Neural cell (in vitro differentiated cells): ENCODE measurements at regions not wholly inside any gene's neighbourhood (a gene's known extent, or its start where the extent isn't known, plus 50 kb on each side); places are given as distances from the start of the nearest gene placed in this dataset.

Experiments used
- H2AFZ ChIP-seq: fragments of 200-600, 300-800 bp; sonication (generic), shearing (Covaris generic); 2 replicates; pipeline ENCODE4 v1.6.0; 2014; ENCODE audit warnings: low read depth, mild to moderate bottlenecking, antibody characterized with exemption, low read length, moderate library complexity
- H3F3A ChIP-seq: fragments of 200-600 bp; shearing (Covaris generic); 2 replicates; pipeline ENCODE4 v1.6.1; 2016; ENCODE audit warnings: mild to moderate bottlenecking, moderate library complexity, mixed read lengths, antibody characterized with exemption, low read length; ENCODE audit not compliant: insufficient read depth, poor library complexity, severe bottlenecking
- H3K27ac ChIP-seq: fragments of 200-600, 300-800 bp; sonication (generic), shearing (Covaris generic); 2 replicates; pipeline ENCODE4 v1.5.1; 2014; ENCODE audit warnings: mild to moderate bottlenecking, low read length, moderate library complexity
- H3K27me3 ChIP-seq: fragments of 300-800, 200-600 bp; sonication (generic), shearing (Covaris generic); 2 replicates; pipeline ENCODE4 v1.6.0; 2014; ENCODE audit warnings: mild to moderate bottlenecking, low read depth, low read length, moderate library complexity; ENCODE audit not compliant: insufficient read depth
- H3K36me3 ChIP-seq: fragments of 300-800, 200-600 bp; sonication (generic), shearing (Covaris generic); 2 replicates; pipeline ENCODE4 v1.5.1; 2014; ENCODE audit warnings: mild to moderate bottlenecking, antibody characterized with exemption, low read length, moderate library complexity; ENCODE audit not compliant: insufficient read depth
- H3K4me2 ChIP-seq: fragments of 300-800, 200-600 bp; sonication (generic), shearing (Covaris generic); 2 replicates; pipeline ENCODE4 v1.6.0; 2014; ENCODE audit warnings: mild to moderate bottlenecking, low read length
- H3K4me3 ChIP-seq: fragments of 300-800, 200-600 bp; sonication (generic), shearing (Covaris generic); 2 replicates; pipeline ENCODE4 v1.5.1; 2014; ENCODE audit warnings: mild to moderate bottlenecking, low read length, moderate library complexity
- H3K79me2 ChIP-seq: fragments of 200-600 bp; shearing (Covaris generic); replicated peaks from 2 replicates; pipeline ENCODE4 v1.6.0; 2014; ENCODE audit warnings: mild to moderate bottlenecking, low read length, moderate library complexity; ENCODE audit not compliant: insufficient read depth
- H3K9ac ChIP-seq: fragments of 300-800, 200-600 bp; sonication (generic), shearing (Covaris generic); 2 replicates; pipeline ENCODE4 v1.6.1; 2016; ENCODE audit warnings: mild to moderate bottlenecking, low read length, mixed read lengths
- H3K9me2 ChIP-seq: fragments of 200-600 bp; shearing (Covaris generic); 2 replicates; pipeline ENCODE4 v1.6.1; 2016; ENCODE audit warnings: mild to moderate bottlenecking, low read length, mixed read lengths; ENCODE audit not compliant: insufficient read depth
- H3K9me3 ChIP-seq: fragments of 200-600, 300-800 bp; sonication (generic), shearing (Covaris generic); 2 replicates; pipeline ENCODE4 v1.6.1; 2016; ENCODE audit warnings: mild to moderate bottlenecking, mixed run types, low read length, moderate library complexity, mixed read lengths
- H4K20me1 ChIP-seq: fragments of 200-600 bp; shearing (Covaris generic); 2 replicates; pipeline ENCODE4 v1.6.1; 2016; ENCODE audit warnings: mild to moderate bottlenecking, mixed run types; ENCODE audit not compliant: insufficient read depth
- EP300 ChIP-seq: fragments of 450-650 bp; conservative IDR thresholded peaks from 2 replicates; pipeline ENCODE4 v1.6.1; 2014; ENCODE audit warnings: antibody characterized with exemption, mild to moderate bottlenecking, moderate library complexity; ENCODE audit not compliant: poor library complexity, severe bottlenecking
- EZH2 ChIP-seq: fragments of 200-600, 300-800 bp; shearing (Covaris generic), sonication (generic); IDR thresholded peaks from 2 replicates; pipeline ENCODE4 v1.6.1; 2014; ENCODE audit warnings: antibody characterized with exemption, low read length, borderline replicate concordance, mild to moderate bottlenecking; ENCODE audit not compliant: insufficient read depth, poor library complexity, severe bottlenecking
- MXI1 ChIP-seq: fragments of 450-650 bp; conservative IDR thresholded peaks from 2 replicates; pipeline ENCODE4 v1.6.1; 2014; ENCODE audit warnings: antibody characterized with exemption, mild to moderate bottlenecking; ENCODE audit not compliant: poor library complexity, severe bottlenecking
- POLR2AphosphoS5 ChIP-seq: IDR thresholded peaks from 2 replicates; pipeline ENCODE4 v1.6.1; 2012
- RAD21 ChIP-seq: fragments of 450-650 bp; conservative IDR thresholded peaks from 2 replicates; pipeline ENCODE4 v1.6.1; 2014; ENCODE audit warnings: antibody characterized with exemption, mild to moderate bottlenecking, moderate library complexity
- SMC3 ChIP-seq: fragments of 450-650 bp; conservative IDR thresholded peaks from 2 replicates; pipeline ENCODE4 v1.6.1; 2014; ENCODE audit warnings: antibody characterized with exemption, mild to moderate bottlenecking, moderate library complexity; ENCODE audit not compliant: poor library complexity
- TAF1 ChIP-seq: IDR thresholded peaks from 2 replicates; pipeline ENCODE4 v1.6.1; 2012; ENCODE audit warnings: low read depth
- TF ChIP-seq, protein P1 (sequence below): IDR thresholded peaks from 2 replicates; pipeline ENCODE4 v1.6.1; 2012; ENCODE audit warnings: borderline replicate concordance
- TF ChIP-seq, protein P2 (sequence below): fragments of 450-650 bp; IDR thresholded peaks from 2 replicates; pipeline ENCODE4 v1.5.1; 2014; ENCODE audit warnings: antibody characterized with exemption, mild to moderate bottlenecking, moderate library complexity; ENCODE audit not compliant: poor library complexity, severe bottlenecking

DNA sequence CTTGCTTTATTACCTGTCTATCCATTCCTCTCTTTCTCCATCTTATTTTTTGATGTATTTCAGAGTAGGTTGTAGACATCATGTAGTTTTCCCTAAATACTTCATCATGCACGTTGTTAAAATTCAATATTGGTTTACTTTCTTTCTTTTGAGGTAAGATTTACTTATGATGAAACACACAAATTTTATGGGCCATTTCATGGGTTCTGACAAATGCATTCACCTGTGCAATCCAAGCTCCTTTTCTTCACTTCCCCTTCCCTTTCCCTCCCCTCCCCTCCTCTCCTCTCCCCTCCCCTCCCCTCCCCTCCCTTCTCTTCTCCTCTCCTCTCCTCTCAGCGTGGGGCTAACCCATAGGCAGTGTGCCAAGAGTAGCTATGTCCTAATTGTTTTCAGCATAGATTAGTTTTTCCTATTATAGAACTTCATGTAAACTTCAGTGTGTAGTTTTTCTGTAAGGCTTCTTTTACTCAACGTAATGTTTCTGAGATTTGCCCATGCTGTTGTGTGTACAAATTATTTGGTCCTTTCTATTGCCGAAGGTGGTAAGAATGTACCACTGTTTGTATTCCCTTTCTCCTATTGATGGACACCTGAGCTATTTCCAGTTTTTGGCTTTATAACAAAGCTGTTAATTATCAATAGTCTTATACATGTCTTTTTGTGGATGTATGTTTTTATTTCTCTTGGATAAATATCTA, 92.9 kb upstream of the CLINT1 start:
- Histone ChIP-seq H3K36me3 (no peaks in the 10 kb centered on the region), H3K79me2 (no peaks in the 10 kb centered on the region), H3K4me3 (no peak overlapping the region), H3K9me3 (no peaks in the 10 kb centered on the region), H3K9ac (no peak overlapping the region), H3K27ac (no peak overlapping the region), H4K20me1 (no peaks in the 10 kb centered on the region), H3F3A (no peaks in the 10 kb centered on the region), H3K4me2 (no peak overlapping the region), H3K27me3 (no peaks in the 10 kb centered on the region), H3K9me2 (no peaks in the 10 kb centered on the region), H2AFZ (no peak overlapping the region)
- TF ChIP-seq MXI1 (no peak), TAF1 (no peak), RAD21 (no peak), POLR2AphosphoS5 (no peak), EP300 (no peak), SMC3 (no peak), EZH2 (no peak)
- TF ChIP-seq, protein P1, sequence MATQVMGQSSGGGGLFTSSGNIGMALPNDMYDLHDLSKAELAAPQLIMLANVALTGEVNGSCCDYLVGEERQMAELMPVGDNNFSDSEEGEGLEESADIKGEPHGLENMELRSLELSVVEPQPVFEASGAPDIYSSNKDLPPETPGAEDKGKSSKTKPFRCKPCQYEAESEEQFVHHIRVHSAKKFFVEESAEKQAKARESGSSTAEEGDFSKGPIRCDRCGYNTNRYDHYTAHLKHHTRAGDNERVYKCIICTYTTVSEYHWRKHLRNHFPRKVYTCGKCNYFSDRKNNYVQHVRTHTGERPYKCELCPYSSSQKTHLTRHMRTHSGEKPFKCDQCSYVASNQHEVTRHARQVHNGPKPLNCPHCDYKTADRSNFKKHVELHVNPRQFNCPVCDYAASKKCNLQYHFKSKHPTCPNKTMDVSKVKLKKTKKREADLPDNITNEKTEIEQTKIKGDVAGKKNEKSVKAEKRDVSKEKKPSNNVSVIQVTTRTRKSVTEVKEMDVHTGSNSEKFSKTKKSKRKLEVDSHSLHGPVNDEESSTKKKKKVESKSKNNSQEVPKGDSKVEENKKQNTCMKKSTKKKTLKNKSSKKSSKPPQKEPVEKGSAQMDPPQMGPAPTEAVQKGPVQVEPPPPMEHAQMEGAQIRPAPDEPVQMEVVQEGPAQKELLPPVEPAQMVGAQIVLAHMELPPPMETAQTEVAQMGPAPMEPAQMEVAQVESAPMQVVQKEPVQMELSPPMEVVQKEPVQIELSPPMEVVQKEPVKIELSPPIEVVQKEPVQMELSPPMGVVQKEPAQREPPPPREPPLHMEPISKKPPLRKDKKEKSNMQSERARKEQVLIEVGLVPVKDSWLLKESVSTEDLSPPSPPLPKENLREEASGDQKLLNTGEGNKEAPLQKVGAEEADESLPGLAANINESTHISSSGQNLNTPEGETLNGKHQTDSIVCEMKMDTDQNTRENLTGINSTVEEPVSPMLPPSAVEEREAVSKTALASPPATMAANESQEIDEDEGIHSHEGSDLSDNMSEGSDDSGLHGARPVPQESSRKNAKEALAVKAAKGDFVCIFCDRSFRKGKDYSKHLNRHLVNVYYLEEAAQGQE: no peak
- TF ChIP-seq, protein P2, sequence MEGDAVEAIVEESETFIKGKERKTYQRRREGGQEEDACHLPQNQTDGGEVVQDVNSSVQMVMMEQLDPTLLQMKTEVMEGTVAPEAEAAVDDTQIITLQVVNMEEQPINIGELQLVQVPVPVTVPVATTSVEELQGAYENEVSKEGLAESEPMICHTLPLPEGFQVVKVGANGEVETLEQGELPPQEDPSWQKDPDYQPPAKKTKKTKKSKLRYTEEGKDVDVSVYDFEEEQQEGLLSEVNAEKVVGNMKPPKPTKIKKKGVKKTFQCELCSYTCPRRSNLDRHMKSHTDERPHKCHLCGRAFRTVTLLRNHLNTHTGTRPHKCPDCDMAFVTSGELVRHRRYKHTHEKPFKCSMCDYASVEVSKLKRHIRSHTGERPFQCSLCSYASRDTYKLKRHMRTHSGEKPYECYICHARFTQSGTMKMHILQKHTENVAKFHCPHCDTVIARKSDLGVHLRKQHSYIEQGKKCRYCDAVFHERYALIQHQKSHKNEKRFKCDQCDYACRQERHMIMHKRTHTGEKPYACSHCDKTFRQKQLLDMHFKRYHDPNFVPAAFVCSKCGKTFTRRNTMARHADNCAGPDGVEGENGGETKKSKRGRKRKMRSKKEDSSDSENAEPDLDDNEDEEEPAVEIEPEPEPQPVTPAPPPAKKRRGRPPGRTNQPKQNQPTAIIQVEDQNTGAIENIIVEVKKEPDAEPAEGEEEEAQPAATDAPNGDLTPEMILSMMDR: no peak

DNA sequence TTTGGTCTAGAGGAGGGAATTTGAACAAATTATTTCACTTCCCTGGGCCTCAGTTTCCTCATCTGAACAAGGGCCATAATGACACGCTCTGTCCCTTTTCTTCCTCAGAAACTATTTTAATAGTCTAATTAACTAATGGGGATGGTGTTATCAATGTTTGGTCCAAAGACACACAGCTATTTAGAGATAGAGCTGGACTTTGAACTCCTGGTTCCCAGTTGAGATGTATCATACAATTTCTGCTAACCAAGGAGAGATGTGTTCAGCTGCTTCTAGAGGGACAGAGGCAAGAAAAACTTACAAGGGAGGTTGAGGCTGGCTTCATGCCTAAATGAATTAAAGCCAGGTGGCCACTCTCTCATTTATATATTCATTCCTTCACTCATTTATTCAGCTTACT, 90.6 kb upstream of the CLINT1 start:
- no peak for TF ChIP-seq MXI1
- TF ChIP-seq POLR2AphosphoS5: no peak
- TF ChIP-seq SMC3: no peak
- TF ChIP-seq RAD21: no peak
- TF ChIP-seq, protein P1: no peak
- TF ChIP-seq TAF1: no peak
- TF ChIP-seq EP300: no peak
- TF ChIP-seq EZH2: no peak
- TF ChIP-seq, protein P2: no peak
- no peaks in the 10 kb centered on the region for H3F3A ChIP-seq
- no peaks in the 10 kb centered on the region for H3K79me2 ChIP-seq
- no peak overlapping the region for H2AFZ ChIP-seq
- no peak overlapping the region for H3K27ac ChIP-seq
- H3K9me2 ChIP-seq: no peaks in the 10 kb centered on the region
- H4K20me1 ChIP-seq: no peaks in the 10 kb centered on the region
- no peak overlapping the region for H3K4me2 ChIP-seq
- no peaks in the 10 kb centered on the region for H3K9me3 ChIP-seq
- no peaks in the 10 kb centered on the region for H3K36me3 ChIP-seq
- H3K9ac ChIP-seq: no peak overlapping the region
- H3K4me3 ChIP-seq: no peak overlapping the region
- H3K27me3 ChIP-seq: no peaks in the 10 kb centered on the region
